ENCODE measurements at regions not wholly inside any gene's neighbourhood (a gene's known extent, or its start where the extent isn't known, plus 50 kb on each side); places are given as distances from the start of the nearest gene placed in this dataset.

DNA sequence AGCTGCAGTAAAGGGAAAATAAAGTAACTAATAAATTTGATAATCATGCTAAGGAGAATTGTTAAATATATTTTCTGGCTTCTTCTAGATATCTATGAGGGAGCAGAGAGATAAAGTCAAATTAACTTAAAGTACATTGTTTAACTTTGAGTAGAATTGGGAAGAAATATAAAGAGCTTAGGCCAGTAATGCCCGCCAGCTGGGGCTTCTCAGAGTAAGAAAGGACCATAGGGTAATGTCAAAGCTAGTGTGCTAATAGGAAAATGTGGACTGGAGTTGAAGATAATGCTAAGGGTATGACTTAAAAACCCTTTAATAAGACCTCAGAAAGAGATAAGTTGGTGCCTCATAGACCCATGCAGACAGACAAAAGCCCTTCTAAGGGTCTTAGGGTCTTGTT is 411.6 kb upstream of the ANO3 start:
- intact Hi-C loops (cut with DNase I): no loop called here
- no peaks in the 10 kb centered on the region for H3K9me3 ChIP-seq
- H3K4me3 ChIP-seq: no peak overlapping the region
- no peak for TF ChIP-seq CTCF (IDR thresholded peaks at IDR 0.05)
- TF ChIP-seq POLR2A (IDR thresholded peaks at IDR 0.05): no peak
- H3K27ac ChIP-seq: no peak overlapping the region
- H3K4me1 ChIP-seq: no peaks in the 10 kb centered on the region
- WGBS, 2 donors: 47 to 65% methylated on average over 1 of the region's 1 CpG
- no peaks in the 10 kb centered on the region for H3K27me3 ChIP-seq
- H3K36me3 ChIP-seq: no peaks in the 10 kb centered on the region
- no peak for DNase-seq

- Histone ChIP-seq H3K4me3 (no peak overlapping the region), H3K27ac (no peak overlapping the region), H3K9me3 (no peaks in the 10 kb centered on the region), H3K4me1 (no peaks in the 10 kb centered on the region), H3K36me3 (no peaks in the 10 kb centered on the region), H3K27me3 (no peaks in the 10 kb centered on the region)
- no peak for DNase-seq
- no peak for TF ChIP-seq CTCF (IDR thresholded peaks at IDR 0.05)
- intact Hi-C loops (cut with DNase I): no loop called here
- 74 to 91% methylated on average over 4 of the region's 4 CpGs for WGBS, 2 donors
Measured at GRCh38 chr11:25924586-25924985, 407.3 kb upstream of the ANO3 start.

DNA sequence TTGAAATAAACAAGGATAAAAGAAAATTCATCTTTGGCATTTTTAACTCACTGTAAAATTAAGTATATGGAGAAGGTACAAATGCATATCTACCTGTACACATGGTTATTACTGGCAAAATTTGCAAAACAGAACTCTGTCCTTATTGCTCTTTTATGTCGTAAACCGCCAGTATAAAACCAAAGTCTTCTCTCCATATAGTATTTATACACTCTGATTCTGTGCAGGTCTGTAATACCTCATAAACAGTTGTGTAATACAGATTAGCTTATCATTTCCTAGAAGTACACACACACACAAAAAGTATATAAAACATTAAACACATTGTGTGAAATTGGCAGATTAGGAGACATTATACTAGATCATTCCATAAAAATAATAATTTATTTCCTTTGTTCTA is 406.6 kb upstream of the ANO3 start:
- H3K36me3 ChIP-seq: no peaks in the 10 kb centered on the region
- TF ChIP-seq CTCF (IDR thresholded peaks at IDR 0.05): no peak
- TF ChIP-seq POLR2A (IDR thresholded peaks at IDR 0.05): no peak
- intact Hi-C loops (cut with DNase I): no loop called here
- WGBS, 2 donors: 87 to 100% methylated on average over 2 of the region's 2 CpGs
- H3K27me3 ChIP-seq: no peaks in the 10 kb centered on the region
- no peak overlapping the region for H3K4me3 ChIP-seq
- no peaks in the 10 kb centered on the region for H3K9me3 ChIP-seq
- H3K27ac ChIP-seq: no peak overlapping the region
- no peak for DNase-seq
- no peaks in the 10 kb centered on the region for H3K4me1 ChIP-seq

DNA sequence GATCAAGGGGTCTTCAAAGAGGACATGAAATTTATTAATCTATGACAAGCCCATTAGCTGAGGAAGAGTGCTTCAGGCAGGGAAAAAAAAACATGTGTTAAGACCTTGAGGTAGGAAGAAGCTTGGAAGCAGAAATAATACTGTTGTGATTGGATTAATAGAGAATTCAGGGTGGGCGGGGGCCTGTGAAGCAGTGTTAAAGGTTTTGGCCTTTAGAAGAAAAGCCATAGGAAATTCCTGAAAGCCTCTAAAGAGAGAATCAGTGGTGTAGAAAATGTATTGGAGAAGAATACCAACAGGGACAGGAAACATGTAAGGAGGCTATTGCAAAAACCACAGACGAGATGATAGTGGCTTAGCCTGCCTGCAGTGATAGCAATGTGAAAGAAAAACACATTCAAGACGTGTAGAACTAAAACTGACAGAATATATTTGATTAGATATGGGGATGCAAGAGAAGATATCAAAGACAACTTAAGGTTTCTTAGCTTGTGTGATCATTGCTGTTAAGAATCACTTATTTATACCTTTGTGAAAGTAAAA is 404.4 kb upstream of the ANO3 start:
- H3K4me3 ChIP-seq: no peak overlapping the region
- TF ChIP-seq POLR2A (IDR thresholded peaks at IDR 0.05) (no peak), CTCF (IDR thresholded peaks at IDR 0.05) (no peak)
- H3K9me3 ChIP-seq: no peaks in the 10 kb centered on the region
- H3K27me3 ChIP-seq: no peaks in the 10 kb centered on the region
- H3K4me1 ChIP-seq: no peaks in the 10 kb centered on the region
- DNase-seq: no peak
- WGBS, 2 donors: 19 to 37% methylated on average over 3 of the region's 3 CpGs
- intact Hi-C loops (cut with DNase I): no loop called here
- no peak overlapping the region for H3K27ac ChIP-seq
- H3K36me3 ChIP-seq: no peaks in the 10 kb centered on the region

GRCh38 chr11:25928076-25928475 is 403.9 kb upstream of the ANO3 start:
- 18 to 29% methylated on average over 2 of the region's 2 CpGs for WGBS, 2 donors
- DNase-seq: no peak

More at GRCh38 chr11:25928076-25928475, 403.9 kb upstream of the ANO3 start:
- H3K27ac ChIP-seq: no peak overlapping the region
- no peaks in the 10 kb centered on the region for H3K27me3 ChIP-seq
- no peaks in the 10 kb centered on the region for H3K4me1 ChIP-seq
- H3K4me3 ChIP-seq: no peak overlapping the region
- TF ChIP-seq POLR2A (IDR thresholded peaks at IDR 0.05) (no peak), CTCF (IDR thresholded peaks at IDR 0.05) (no peak)
- intact Hi-C loops (cut with DNase I): no loop called here
- no peaks in the 10 kb centered on the region for H3K9me3 ChIP-seq
- H3K36me3 ChIP-seq: no peaks in the 10 kb centered on the region
